Vagina (tissue), 2 donors: ENCODE measurements at regions not wholly inside any gene's neighbourhood (a gene's known extent, or its start where the extent isn't known, plus 50 kb on each side); places are given as distances from the start of the nearest gene placed in this dataset.

Experiments
- DNase-seq, 2 donors: peaks; one replicate each; pipeline ENCODE4 v3.0.0-alpha.2; 2017; ENCODE audit errors: extremely low spot score in 2 of 2
- H3K27ac ChIP-seq: fragments of 200-600 bp; sonication (generic); one replicate; pipeline ENCODE4 v1.5.1; 2019
- H3K27me3 ChIP-seq: fragments of 200-600 bp; sonication (generic); one replicate; pipeline ENCODE4 v1.5.1; 2019
- H3K36me3 ChIP-seq, 2 donors: fragments of 200-600 bp; sonication (generic); one replicate each; pipeline ENCODE4 v1.5.1; 2017 to 2019
- H3K4me1 ChIP-seq: fragments of 200-600 bp; sonication (generic); one replicate; pipeline ENCODE4 v1.5.1; 2019
- H3K4me3 ChIP-seq, 2 donors: fragments of 200-600 bp; sonication (generic); 1 replicate in 1 of 2; 2 replicates in 1 of 2; pipeline ENCODE4 v1.5.1; 2016 to 2019
- H3K9me3 ChIP-seq: fragments of 200-600 bp; sonication (generic); one replicate; pipeline ENCODE4 v1.5.1; 2019
- CTCF ChIP-seq, 3 experiments: fragments of 450-650 bp in 2 of 3; fragments of 200-600 bp in 1 of 3; sonication (generic) in 1 of 3; IDR thresholded peaks; one replicate each; pipeline ENCODE4 v1.5.1; 2017 to 2019; ENCODE audit warnings: antibody characterized with exemption in 3 of 3, mild to moderate bottlenecking in 2 of 3, moderate library complexity in 2 of 3
- POLR2A ChIP-seq, 2 donors: fragments of 450-650 bp; IDR thresholded peaks; one replicate each; pipeline ENCODE4 v1.6.1; 2017; ENCODE audit warnings: antibody characterized with exemption in 2 of 2, mild to moderate bottlenecking in 2 of 2, moderate library complexity in 2 of 2
- POLR2AphosphoS5 ChIP-seq, 2 donors: sonication (generic); formaldehyde crosslinking; IDR thresholded peaks; one replicate each; pipeline ENCODE4 v1.9.0; 2017; ENCODE audit warnings: antibody characterized with exemption in 2 of 2, mild to moderate bottlenecking in 2 of 2, low read depth in 1 of 2; ENCODE audit not compliant: insufficient read depth in 1 of 2
- intact Hi-C: fragments of 100-400 bp; cut with DNase I; formaldehyde crosslinking; loops from one replicate; pipeline ENCODE4 v1.15.1; 2023

- Histone ChIP-seq H3K27me3 (no peaks in the 10 kb centered on the region), H3K36me3 (no peaks in the 10 kb centered on the region), H3K4me1 (no peaks in the 10 kb centered on the region), H3K9me3 (no peaks in the 10 kb centered on the region), H3K4me3 (no peak overlapping the region), H3K27ac (no peak overlapping the region)
- intact Hi-C loops = no loop called here
- TF ChIP-seq CTCF (IDR thresholded peaks at IDR 0.05) = no peak
- no peak for TF ChIP-seq POLR2AphosphoS5 (IDR thresholded peaks at IDR 0.05; ENCODE audit: insufficient read depth in 1 of 2, low read depth in 1 of 2)
- TF ChIP-seq POLR2A (IDR thresholded peaks at IDR 0.05) = no peak
- DNase-seq = peak; percentile 27 to 46
Observed at GRCh38 chr1:29657816-29658215, 421.5 kb downstream of the PTPRU start.

GRCh38 chr1:29655945-29656850 lies 419.9 kb downstream of the PTPRU start:
- peak; percentile 52 to 64 for DNase-seq
- intact Hi-C loops = no loop called here
- Histone ChIP-seq H3K36me3 (no peaks in the 10 kb centered on the region), H3K27ac (no peak overlapping the region), H3K4me1 (no peaks in the 10 kb centered on the region), H3K9me3 (no peaks in the 10 kb centered on the region), H3K27me3 (no peaks in the 10 kb centered on the region), H3K4me3 (no peak overlapping the region)
- TF ChIP-seq POLR2AphosphoS5 (IDR thresholded peaks at IDR 0.05; ENCODE audit: insufficient read depth in 1 of 2, low read depth in 1 of 2) (no peak), CTCF (IDR thresholded peaks at IDR 0.05) (no peak), POLR2A (IDR thresholded peaks at IDR 0.05) (no peak)

GRCh38 chr1:29655145-29655544 lies 418.8 kb downstream of the PTPRU start:
- peak; percentile 12 to 49 for DNase-seq
- Histone ChIP-seq H3K27ac (no peak overlapping the region), H3K9me3 (no peaks in the 10 kb centered on the region), H3K27me3 (no peaks in the 10 kb centered on the region), H3K36me3 (no peaks in the 10 kb centered on the region), H3K4me1 (no peaks in the 10 kb centered on the region), H3K4me3 (no peak overlapping the region)
- intact Hi-C loops = no loop called here
- TF ChIP-seq CTCF (IDR thresholded peaks at IDR 0.05) = no peak
- TF ChIP-seq POLR2A (IDR thresholded peaks at IDR 0.05) = no peak
- TF ChIP-seq POLR2AphosphoS5 (IDR thresholded peaks at IDR 0.05; ENCODE audit: insufficient read depth in 1 of 2, low read depth in 1 of 2) = no peak

GRCh38 chr1:29653886-29654450 lies 417.6 kb downstream of the PTPRU start:
- no peaks in the 10 kb centered on the region for H3K4me1 ChIP-seq
- no peak for TF ChIP-seq CTCF (IDR thresholded peaks at IDR 0.05)
- no peak for TF ChIP-seq POLR2A (IDR thresholded peaks at IDR 0.05)
- TF ChIP-seq POLR2AphosphoS5 (IDR thresholded peaks at IDR 0.05; ENCODE audit: insufficient read depth in 1 of 2, low read depth in 1 of 2) = no peak
- no peaks in the 10 kb centered on the region for H3K9me3 ChIP-seq
- no peaks in the 10 kb centered on the region for H3K36me3 ChIP-seq
- intact Hi-C loops = no loop called here
- H3K27ac ChIP-seq = no peak overlapping the region
- H3K27me3 ChIP-seq = no peaks in the 10 kb centered on the region
- peak; percentile 47 to 92 for DNase-seq
- no peak overlapping the region for H3K4me3 ChIP-seq
